ENCODE measurements at regions not wholly inside any gene's neighbourhood (a gene's known extent, or its start where the extent isn't known, plus 50 kb on each side); places are given as distances from the start of the nearest gene placed in this dataset.
A peak's percentile ranks its signal among the peaks of the same experiment; 100 is the strongest.
"Not testable (repeated sequence)": the region's sequence is repeated elsewhere in the genome, so short reads cannot be mapped to it uniquely, and the experiment has no call there.

DNA sequence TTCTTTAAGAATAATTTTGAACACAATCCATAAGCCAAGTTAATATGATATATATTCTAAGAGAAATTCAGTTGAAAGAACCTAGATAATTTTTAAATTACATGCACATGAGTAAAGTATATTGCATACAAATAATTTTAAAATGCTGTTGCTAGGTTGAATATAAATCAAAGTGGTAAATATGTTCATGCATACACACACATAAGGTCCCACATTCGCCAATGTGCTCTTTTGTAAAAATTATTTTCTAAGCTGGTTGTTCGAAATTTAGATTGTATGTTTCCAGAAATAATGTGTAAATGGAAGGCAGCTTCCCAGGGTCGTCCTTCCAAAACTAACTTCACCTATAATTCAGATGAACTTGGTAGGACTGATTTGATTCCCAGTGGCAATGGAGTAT is 173.7 kb upstream of the CCDC196 start:
- TF ChIP-seq, protein P1, sequence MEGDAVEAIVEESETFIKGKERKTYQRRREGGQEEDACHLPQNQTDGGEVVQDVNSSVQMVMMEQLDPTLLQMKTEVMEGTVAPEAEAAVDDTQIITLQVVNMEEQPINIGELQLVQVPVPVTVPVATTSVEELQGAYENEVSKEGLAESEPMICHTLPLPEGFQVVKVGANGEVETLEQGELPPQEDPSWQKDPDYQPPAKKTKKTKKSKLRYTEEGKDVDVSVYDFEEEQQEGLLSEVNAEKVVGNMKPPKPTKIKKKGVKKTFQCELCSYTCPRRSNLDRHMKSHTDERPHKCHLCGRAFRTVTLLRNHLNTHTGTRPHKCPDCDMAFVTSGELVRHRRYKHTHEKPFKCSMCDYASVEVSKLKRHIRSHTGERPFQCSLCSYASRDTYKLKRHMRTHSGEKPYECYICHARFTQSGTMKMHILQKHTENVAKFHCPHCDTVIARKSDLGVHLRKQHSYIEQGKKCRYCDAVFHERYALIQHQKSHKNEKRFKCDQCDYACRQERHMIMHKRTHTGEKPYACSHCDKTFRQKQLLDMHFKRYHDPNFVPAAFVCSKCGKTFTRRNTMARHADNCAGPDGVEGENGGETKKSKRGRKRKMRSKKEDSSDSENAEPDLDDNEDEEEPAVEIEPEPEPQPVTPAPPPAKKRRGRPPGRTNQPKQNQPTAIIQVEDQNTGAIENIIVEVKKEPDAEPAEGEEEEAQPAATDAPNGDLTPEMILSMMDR (IDR thresholded peaks at IDR 0.05; ENCODE audit: low read length, missing control alignments): no peak
- no peak for DNase-seq (ENCODE audit: low read depth)
- no peak overlapping the region for H3K4me3 ChIP-seq (replicated peaks; ENCODE audit: low read depth, low read length)

DNA sequence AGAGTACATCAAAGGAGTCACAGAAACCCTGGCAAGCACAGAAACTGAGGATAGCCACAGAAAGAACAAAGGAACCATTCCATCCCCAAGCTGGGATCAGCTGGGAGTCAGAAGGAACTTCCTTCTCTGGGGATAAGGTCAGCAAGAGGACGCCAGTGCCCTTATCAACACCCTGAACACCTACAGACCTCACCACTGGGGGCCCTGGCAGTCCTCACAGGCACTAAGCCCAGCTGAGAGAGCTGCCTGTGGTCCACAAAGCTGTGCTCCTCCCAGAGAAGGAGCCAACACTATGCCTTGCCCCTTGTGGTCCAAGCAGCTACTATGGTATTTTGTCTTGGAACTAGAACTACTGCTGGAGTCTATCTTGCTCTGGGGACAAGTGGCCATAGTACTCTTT is 171.1 kb upstream of the CCDC196 start:
- TF ChIP-seq, protein P1 (IDR thresholded peaks at IDR 0.05; ENCODE audit: low read length, missing control alignments): no peak
- H3K4me3 ChIP-seq (replicated peaks; ENCODE audit: low read depth, low read length): no peak overlapping the region

DNA sequence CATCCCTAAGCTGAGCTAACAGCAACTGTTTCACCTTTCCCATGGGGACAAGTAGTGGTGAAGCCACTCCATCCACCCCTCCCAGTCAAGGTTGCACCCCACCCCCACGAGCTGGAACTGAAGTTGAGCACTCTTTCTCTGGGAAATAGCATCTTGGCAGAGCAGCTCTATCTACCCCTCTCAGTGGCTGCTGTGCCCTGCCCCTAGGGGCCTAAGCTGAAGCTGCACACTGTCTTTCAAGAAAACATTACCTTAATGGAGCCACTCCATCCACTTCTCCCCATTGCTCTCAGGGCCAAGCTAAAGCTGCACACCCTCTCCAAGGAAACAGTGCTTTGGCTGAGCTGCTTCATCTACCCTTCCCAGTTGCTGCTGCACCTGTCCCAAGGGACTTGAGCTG is 170.6 kb upstream of the CCDC196 start:
- H3K4me3 ChIP-seq (replicated peaks; ENCODE audit: low read depth, low read length): no peak overlapping the region
- TF ChIP-seq, protein P1 (IDR thresholded peaks at IDR 0.05; ENCODE audit: low read length, missing control alignments): no peak
- no peak for DNase-seq (ENCODE audit: low read depth)

More for the DNA sequence above, 171.1 kb upstream of the CCDC196 start:
- DNase-seq (ENCODE audit: low read depth): no peak

DNA sequence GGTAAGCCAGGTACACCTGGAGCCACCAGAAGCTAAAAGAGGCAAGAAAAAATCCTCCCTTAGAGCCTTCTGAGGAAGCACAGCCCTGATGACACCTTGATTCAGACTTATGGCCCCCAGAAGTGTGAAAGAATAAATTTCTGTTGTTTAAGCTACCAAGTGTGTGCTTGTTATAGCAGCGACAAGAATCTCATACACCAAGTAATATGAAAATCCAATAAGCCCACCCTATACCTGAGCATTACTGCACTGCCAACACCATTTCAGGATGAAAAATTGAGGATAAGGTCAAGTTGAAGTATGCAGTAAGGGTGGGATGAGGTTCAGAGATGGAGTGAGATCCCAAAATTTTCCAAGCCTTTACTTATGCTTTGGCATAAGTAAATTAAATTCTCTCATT is 163.6 kb upstream of the CCDC196 start:
- no peak overlapping the region for H3K4me3 ChIP-seq (replicated peaks; ENCODE audit: low read depth, low read length)
- no peak for DNase-seq (ENCODE audit: low read depth)
- TF ChIP-seq, protein P1 (IDR thresholded peaks at IDR 0.05; ENCODE audit: low read length, missing control alignments): no peak

DNA sequence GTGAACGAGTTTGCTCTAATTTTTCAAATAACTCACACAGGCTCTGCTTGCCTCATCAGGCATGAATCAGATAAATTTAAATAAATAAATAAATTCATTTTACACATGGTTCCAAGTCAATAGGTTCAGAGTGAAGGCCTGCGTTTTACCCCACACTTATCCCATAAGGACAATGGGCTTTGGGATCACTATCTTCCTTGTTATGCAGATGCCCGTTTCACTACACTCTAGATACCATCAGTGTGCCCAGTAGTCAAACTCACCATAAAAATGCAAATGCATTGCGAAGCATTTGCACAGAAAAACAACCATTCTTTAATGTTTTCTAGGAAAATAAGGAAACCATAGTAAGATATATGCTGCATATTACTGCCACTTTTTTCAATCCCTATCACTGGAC is 155.9 kb upstream of the CCDC196 start:
- TF ChIP-seq, protein P1 (IDR thresholded peaks at IDR 0.05; ENCODE audit: low read length, missing control alignments): no peak
- no peak overlapping the region for H3K4me3 ChIP-seq (replicated peaks; ENCODE audit: low read depth, low read length)
- DNase-seq (ENCODE audit: low read depth): no peak

DNA sequence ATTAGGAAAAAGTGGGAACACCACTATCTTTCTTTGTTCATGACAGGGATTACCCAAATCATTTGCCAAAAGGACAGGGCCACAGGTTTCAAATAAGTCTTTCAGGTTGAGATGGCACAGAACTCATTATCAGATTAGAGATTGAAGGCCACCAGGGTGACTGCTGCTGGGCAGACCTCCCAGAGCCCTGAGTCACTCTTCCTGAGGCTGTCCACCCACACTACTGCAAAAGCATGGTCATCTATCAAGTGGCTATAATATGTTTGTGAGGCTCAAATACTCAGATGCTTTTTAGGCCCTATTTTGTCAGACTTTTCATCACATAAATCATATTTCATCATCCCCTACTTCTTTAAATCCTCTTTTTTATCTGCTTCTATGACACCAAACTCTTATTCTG is 155.3 kb upstream of the CCDC196 start:
- TF ChIP-seq, protein P1 (IDR thresholded peaks at IDR 0.05; ENCODE audit: low read length, missing control alignments): no peak
- peak; percentile 11 for DNase-seq (ENCODE audit: low read depth)
- no peak overlapping the region for H3K4me3 ChIP-seq (replicated peaks; ENCODE audit: low read depth, low read length)

DNA sequence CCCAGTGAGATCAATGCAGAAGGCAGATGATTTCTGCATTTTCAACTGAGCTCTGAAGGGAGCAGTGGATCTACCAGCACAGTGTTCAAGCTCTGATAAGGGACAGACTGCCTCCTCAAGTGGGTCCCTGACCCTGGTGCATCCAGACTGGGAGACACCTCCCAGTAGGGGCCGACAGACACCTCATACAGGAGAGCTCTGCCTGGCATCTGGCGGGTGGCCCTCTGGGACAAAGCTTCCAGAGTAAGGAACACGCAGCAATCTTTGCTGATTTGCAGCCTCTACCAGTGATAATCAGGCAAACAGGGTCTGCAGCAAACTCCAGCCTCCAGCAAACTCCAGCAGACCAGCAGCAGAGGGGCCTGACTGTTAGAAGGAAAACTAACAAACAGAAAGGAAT is 152.9 kb upstream of the CCDC196 start:
- not testable (repeated sequence) for H3K4me3 ChIP-seq (replicated peaks; ENCODE audit: low read depth, low read length); DNase-seq (ENCODE audit: low read depth)

DNA sequence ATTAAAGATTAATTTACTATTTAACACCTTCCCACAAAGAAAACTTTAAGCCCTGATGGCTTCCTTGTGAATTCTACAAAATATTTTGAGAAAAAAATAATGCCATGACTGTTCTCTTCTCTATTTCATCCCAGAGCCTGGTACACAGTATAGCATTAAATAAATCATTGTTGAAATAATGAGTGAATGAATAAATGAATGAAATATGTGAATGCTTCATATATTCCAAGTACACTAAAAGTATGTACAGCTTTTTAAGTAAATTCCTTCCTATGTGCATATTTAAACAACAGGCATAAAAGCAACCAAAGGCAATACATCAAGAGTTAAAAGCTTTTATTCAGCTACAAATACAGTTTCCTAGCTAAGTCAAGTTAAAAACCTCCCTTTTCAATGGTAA is 144.9 kb upstream of the CCDC196 start:
- TF ChIP-seq, protein P1 (IDR thresholded peaks at IDR 0.05; ENCODE audit: low read length, missing control alignments): no peak
- DNase-seq (ENCODE audit: low read depth): no peak
- no peak overlapping the region for H3K4me3 ChIP-seq (replicated peaks; ENCODE audit: low read depth, low read length)
